ENCODE measurements at regions not wholly inside any gene's neighbourhood (a gene's known extent, or its start where the extent isn't known, plus 50 kb on each side); places are given as distances from the start of the nearest gene placed in this dataset.

GRCh38 chr5:20276959-20277263 lies 288.9 kb upstream of the CDH18 start:
- no peak for TF ChIP-seq CTCF (IDR thresholded peaks at IDR 0.05)
- no peak for TF ChIP-seq EZH2 (IDR thresholded peaks at IDR 0.05; ENCODE audit: borderline replicate concordance, insufficient read depth, low read depth, low read length, poor library complexity, severe bottlenecking)

Measured in B cell (primary cell).